Lower leg skin (tissue), 3 donors: ENCODE measurements at regions not wholly inside any gene's neighbourhood (a gene's known extent, or its start where the extent isn't known, plus 50 kb on each side); places are given as distances from the start of the nearest gene placed in this dataset.

Experiments
- POLR2A ChIP-seq, 2 donors: fragments of 450-650 bp; IDR thresholded peaks; one replicate each; pipeline ENCODE4 v1.6.1; 2016 to 2017; ENCODE audit warnings: antibody characterized with exemption in 2 of 2, mild to moderate bottlenecking in 1 of 2, moderate library complexity in 1 of 2
- TF ChIP-seq, protein P1 (sequence below), 3 donors: fragments of 450-650 bp; IDR thresholded peaks; one replicate each; pipeline ENCODE4 v1.5.1; 2016; ENCODE audit warnings: antibody characterized with exemption in 3 of 3, mild to moderate bottlenecking in 3 of 3, moderate library complexity in 2 of 3

DNA sequence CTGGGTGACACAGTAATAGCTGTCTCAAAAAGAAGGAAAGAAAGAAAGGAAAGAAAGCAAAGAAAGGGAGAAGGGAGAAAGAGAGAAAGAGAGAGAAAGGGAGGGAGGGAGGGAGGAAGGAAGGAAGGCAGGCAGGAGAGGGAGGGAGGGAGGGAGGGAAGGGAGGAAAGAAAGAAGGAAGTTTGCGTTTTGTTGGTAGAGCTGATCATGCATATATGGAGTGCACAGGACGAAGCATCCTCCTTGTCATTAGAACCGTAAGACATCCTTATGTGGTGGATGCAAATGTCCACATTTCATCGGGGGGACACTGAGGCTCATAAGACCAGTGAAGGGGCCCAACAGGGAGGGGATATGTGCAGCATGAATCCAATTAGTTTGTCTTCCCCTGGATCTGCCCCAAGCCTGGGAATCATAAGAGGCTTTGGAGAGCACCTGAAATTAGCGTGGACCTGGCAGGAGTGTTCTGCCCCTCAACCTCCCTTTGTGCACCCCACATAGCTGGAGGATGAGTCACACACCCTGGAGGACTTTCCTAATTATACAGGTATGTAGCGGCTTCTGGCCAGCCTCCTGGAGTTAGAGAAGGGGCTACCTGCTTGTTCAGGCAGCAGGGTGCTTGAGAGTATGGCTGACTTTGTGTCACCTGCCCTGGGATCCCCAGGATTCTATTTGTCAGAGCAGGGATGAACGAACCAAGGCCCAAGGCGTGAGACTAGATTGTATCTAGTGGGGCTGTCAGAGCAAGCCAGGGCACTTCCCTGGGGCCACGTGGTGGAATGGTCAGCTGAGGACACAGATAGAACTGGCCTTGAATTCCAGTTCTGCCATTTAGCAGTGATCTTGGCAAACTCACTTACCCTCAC lies 119.7 kb upstream of the CD82 start:
- TF ChIP-seq, protein P1, sequence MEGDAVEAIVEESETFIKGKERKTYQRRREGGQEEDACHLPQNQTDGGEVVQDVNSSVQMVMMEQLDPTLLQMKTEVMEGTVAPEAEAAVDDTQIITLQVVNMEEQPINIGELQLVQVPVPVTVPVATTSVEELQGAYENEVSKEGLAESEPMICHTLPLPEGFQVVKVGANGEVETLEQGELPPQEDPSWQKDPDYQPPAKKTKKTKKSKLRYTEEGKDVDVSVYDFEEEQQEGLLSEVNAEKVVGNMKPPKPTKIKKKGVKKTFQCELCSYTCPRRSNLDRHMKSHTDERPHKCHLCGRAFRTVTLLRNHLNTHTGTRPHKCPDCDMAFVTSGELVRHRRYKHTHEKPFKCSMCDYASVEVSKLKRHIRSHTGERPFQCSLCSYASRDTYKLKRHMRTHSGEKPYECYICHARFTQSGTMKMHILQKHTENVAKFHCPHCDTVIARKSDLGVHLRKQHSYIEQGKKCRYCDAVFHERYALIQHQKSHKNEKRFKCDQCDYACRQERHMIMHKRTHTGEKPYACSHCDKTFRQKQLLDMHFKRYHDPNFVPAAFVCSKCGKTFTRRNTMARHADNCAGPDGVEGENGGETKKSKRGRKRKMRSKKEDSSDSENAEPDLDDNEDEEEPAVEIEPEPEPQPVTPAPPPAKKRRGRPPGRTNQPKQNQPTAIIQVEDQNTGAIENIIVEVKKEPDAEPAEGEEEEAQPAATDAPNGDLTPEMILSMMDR (IDR thresholded peaks at IDR 0.05), result no peak
- no peak for TF ChIP-seq POLR2A (IDR thresholded peaks at IDR 0.05)
